K562 (cell line): ENCODE measurements at regions not wholly inside any gene's neighbourhood (a gene's known extent, or its start where the extent isn't known, plus 50 kb on each side); places are given as distances from the start of the nearest gene placed in this dataset.

Experiments
- ATAC-seq: fragments of 200-7000 bp; cut with Tn5 transposase; 3 replicates; pipeline ENCODE4 v1.9.1; 2020; ENCODE audit warnings: moderate library complexity
- BruUV-seq: library from RNA; stranded (reverse); fragments of 400-500 nt; replicated peaks from 2 replicates; lab custom pipeline; 2021; lab: Mats Ljungman, UMichigan
- CTCF ChIA-PET: fragments of 300-600 bp; formaldehyde crosslinking; extraction: SDS; loops from one replicate; lab custom pipeline; 2021; ENCODE audit warnings: low intra/inter-chr PET ratio; lab: Yijun Ruan, JAX
- POLR2A ChIA-PET: fragments of 300-600, 350-650 bp; sonication (Branson Sonifier 250); formaldehyde crosslinking; extraction: SDS; loops from one replicate; lab custom pipeline; 2021; ENCODE audit warnings: antibody characterized with exemption, inconsistent platforms; lab: Yijun Ruan, JAX
- DNase-seq, 4 experiments: peaks; one replicate each; pipeline versions ENCODE4 v3.0.0 to v3.0.0-alpha.2; 2011 to 2018; ENCODE audit warnings: low spot score in 3 of 4, mixed read lengths in 3 of 4; ENCODE audit errors: extremely low read depth in 1 of 4
- FAIRE-seq: peaks from 2 replicates; lab custom pipeline; 2011; peaks lifted over from hg19 to GRCh38; lab: Jason Lieb, UNC
- H2AFZ ChIP-seq: 2 replicates; pipeline ENCODE4 v1.6.0; 2011; ENCODE audit warnings: low read depth, low read length, control low read depth, inconsistent platforms
- H3K27ac ChIP-seq: fragments of 200-600 bp; 3 replicates; pipeline ENCODE4 v1.8.0; 2011; ENCODE audit warnings: low read depth, mild to moderate bottlenecking, control low read depth, inconsistent platforms, low read length, moderate library complexity, mixed read lengths; ENCODE audit errors: extremely low read depth
- H3K27me3 ChIP-seq, 2 experiments: fragments of 300-600 bp in 1 of 2; 2 replicates in 1 of 2; 3 replicates in 1 of 2; pipeline versions ENCODE4 v1.6.0 to v1.8.0; 2011; ENCODE audit warnings: inconsistent platforms in 2 of 2, low read length in 2 of 2, mild to moderate bottlenecking in 1 of 2, mixed read lengths in 1 of 2, moderate library complexity in 1 of 2; ENCODE audit not compliant: control insufficient read depth in 2 of 2, insufficient read depth in 2 of 2
- H3K36me3 ChIP-seq: fragments of 300-600 bp; 3 replicates; pipeline ENCODE4 v1.8.0; 2011; ENCODE audit warnings: mild to moderate bottlenecking, low read length, inconsistent platforms; ENCODE audit not compliant: control insufficient read depth, insufficient read depth
- H3K4me1 ChIP-seq, 2 experiments: fragments of 200-600 bp in 1 of 2; replicated peaks in 1 of 2; 2 replicates in 1 of 2; 3 replicates in 1 of 2; pipeline versions ENCODE4 v1.5.1 to v1.8.0; 2011; ENCODE audit warnings: inconsistent platforms in 2 of 2, low read length in 2 of 2, mild to moderate bottlenecking in 1 of 2, mixed read lengths in 1 of 2, moderate library complexity in 1 of 2; ENCODE audit not compliant: control insufficient read depth in 2 of 2, insufficient read depth in 2 of 2
- H3K4me2 ChIP-seq: 2 replicates; pipeline ENCODE4 v1.6.1; 2011; ENCODE audit warnings: low read length, control low read depth, inconsistent platforms, mixed read lengths; ENCODE audit not compliant: insufficient read depth
- H3K4me3 ChIP-seq: fragments of 200-600 bp; sonication (generic), shearing (Covaris generic); 2 replicates; pipeline ENCODE4 v1.5.1; 2016; ENCODE audit warnings: control low read depth, inconsistent platforms
- H3K79me2 ChIP-seq: fragments of 200-600 bp; 3 replicates; pipeline ENCODE4 v1.8.0; 2011; ENCODE audit warnings: low read length, inconsistent platforms; ENCODE audit not compliant: control insufficient read depth, insufficient read depth
- H3K9ac ChIP-seq, 2 experiments: 2 replicates each; pipeline versions ENCODE4 v1.6.0 to v1.6.1; 2011; ENCODE audit warnings: low read depth in 2 of 2, low read length in 2 of 2, control low read depth in 1 of 2, inconsistent platforms in 1 of 2, mild to moderate bottlenecking in 1 of 2, mixed read lengths in 1 of 2; ENCODE audit not compliant: insufficient read depth in 1 of 2
- H3K9me1 ChIP-seq: one replicate; pipeline ENCODE4 v1.6.0; 2011; ENCODE audit warnings: inconsistent platforms, mild to moderate bottlenecking, low read length, moderate library complexity; ENCODE audit not compliant: control insufficient read depth, insufficient read depth
- H3K9me3 ChIP-seq: replicated peaks from 2 replicates; pipeline ENCODE4 v1.5.1; 2011; ENCODE audit warnings: low read depth, low read length, inconsistent platforms; ENCODE audit not compliant: control insufficient read depth, insufficient read depth
- H4K20me1 ChIP-seq: replicated peaks from 2 replicates; pipeline ENCODE4 v1.6.1; 2011; ENCODE audit warnings: low read length, inconsistent platforms, mixed read lengths; ENCODE audit not compliant: control insufficient read depth, insufficient read depth
- CC2D1A ChIP-seq: fragments of 450-650 bp; IDR thresholded peaks from 2 replicates; pipeline ENCODE4 v1.6.1; 2017; ENCODE audit warnings: mild to moderate bottlenecking
- CCAR2 ChIP-seq: fragments of 200-400 bp; formaldehyde crosslinking; IDR thresholded peaks from 2 replicates; pipeline ENCODE4 v1.6.1; 2017; ENCODE audit warnings: mild to moderate bottlenecking, low read depth, low read length
- FOXP1 ChIP-seq: sonication (generic); formaldehyde crosslinking; IDR thresholded peaks from 2 replicates; pipeline ENCODE4 v1.8.0; 2022; ENCODE audit warnings: mild to moderate bottlenecking, missing genetic modification reagents
- NFXL1 ChIP-seq: fragments of 450-650 bp; formaldehyde crosslinking; IDR thresholded peaks from 2 replicates; pipeline ENCODE4 v1.4.0; 2021; ENCODE audit warnings: mild to moderate bottlenecking
- RNF219 ChIP-seq: fragments of 250-450 bp; sonication (Bioruptor Pico); IDR thresholded peaks from 2 replicates; pipeline ENCODE4 v1.5.0; 2022; ENCODE audit warnings: mild to moderate bottlenecking
- ZNF134 ChIP-seq: fragments of 250-450 bp; sonication (Bioruptor Pico); conservative IDR thresholded peaks from 2 replicates; pipeline ENCODE4 v1.4.0; 2020
- ZNF239 ChIP-seq: fragments of 250-450 bp; sonication (Bioruptor Pico); IDR thresholded peaks from 2 replicates; pipeline ENCODE4 v1.4.0; 2020; ENCODE audit warnings: mild to moderate bottlenecking
- WGBS: fragments of 100-300 bp; shearing (Covaris generic); methylation state at CpG from one replicate; pipeline ENCODE4 v1.1.6; 2016; ENCODE audit warnings: low coverage, mixed read lengths; ENCODE audit not compliant: insufficient coverage; ENCODE audit errors: missing lambda C conversion rate; 5-methylcytosine and 5-hydroxymethylcytosine counted together
- in situ Hi-C: fragments of 300-500 bp; cut with MboI; formaldehyde crosslinking; loops from 4 replicates; pipeline ENCODE4 v1.15.0; 2018; ENCODE audit warnings: inconsistent platforms, mixed read lengths
- intact Hi-C: fragments of 100-400 bp; cut with micrococcal nuclease; formaldehyde crosslinking; loops from 2 replicates; pipeline ENCODE4 v1.14.2; 2022
- TF ChIP-seq, protein P1 (sequence below): sonication (generic); formaldehyde crosslinking; IDR thresholded peaks from 2 replicates; pipeline ENCODE4 v1.8.1; 2023; ENCODE audit warnings: mild to moderate bottlenecking, missing genetic modification reagents

- TF ChIP-seq CC2D1A (no peak), ZNF134 (CRISPR knock-in tag) (no peak), CCAR2 (no peak)
- TF ChIP-seq, protein P1, sequence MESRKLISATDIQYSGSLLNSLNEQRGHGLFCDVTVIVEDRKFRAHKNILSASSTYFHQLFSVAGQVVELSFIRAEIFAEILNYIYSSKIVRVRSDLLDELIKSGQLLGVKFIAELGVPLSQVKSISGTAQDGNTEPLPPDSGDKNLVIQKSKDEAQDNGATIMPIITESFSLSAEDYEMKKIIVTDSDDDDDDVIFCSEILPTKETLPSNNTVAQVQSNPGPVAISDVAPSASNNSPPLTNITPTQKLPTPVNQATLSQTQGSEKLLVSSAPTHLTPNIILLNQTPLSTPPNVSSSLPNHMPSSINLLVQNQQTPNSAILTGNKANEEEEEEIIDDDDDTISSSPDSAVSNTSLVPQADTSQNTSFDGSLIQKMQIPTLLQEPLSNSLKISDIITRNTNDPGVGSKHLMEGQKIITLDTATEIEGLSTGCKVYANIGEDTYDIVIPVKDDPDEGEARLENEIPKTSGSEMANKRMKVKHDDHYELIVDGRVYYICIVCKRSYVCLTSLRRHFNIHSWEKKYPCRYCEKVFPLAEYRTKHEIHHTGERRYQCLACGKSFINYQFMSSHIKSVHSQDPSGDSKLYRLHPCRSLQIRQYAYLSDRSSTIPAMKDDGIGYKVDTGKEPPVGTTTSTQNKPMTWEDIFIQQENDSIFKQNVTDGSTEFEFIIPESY = no peak
- TF ChIP-seq, all 486 proteins: peak for 0
These were observed 312.5 kb upstream of the ANO3 start (continued) for GRCh38 chr11:26019386-26019785.

GRCh38 chr11:26021017-26021416 lies 310.9 kb upstream of the ANO3 start:
- ATAC-seq = no peak
- in situ Hi-C loops = no loop called here
- no peak for TF ChIP-seq ZNF239
- TF ChIP-seq NFXL1 (CRISPR knock-in tag) = no peak
- TF ChIP-seq RNF219 (CRISPR knock-in tag) = no peak
- no peak for TF ChIP-seq FOXP1 (CRISPR knock-in tag)

More at GRCh38 chr11:26021017-26021416, 310.9 kb upstream of the ANO3 start:
- Histone ChIP-seq H3K27me3 (no peaks in the 10 kb centered on the region), H3K4me1 (no peaks in the 10 kb centered on the region), H3K9ac (no peak overlapping the region), H3K79me2 (no peaks in the 10 kb centered on the region), H3K27ac (no peak overlapping the region), H2AFZ (no peak overlapping the region), H3K9me1 (no peaks in the 10 kb centered on the region), H3K9me3 (no peaks in the 10 kb centered on the region), H3K4me2 (no peak overlapping the region), H3K36me3 (no peaks in the 10 kb centered on the region), H3K4me3 (no peak overlapping the region), H4K20me1 (no peaks in the 10 kb centered on the region)
- WGBS = 0% methylated on average over 1 of the region's 1 CpG
- ChIA-PET CTCF (no interaction called here), POLR2A (no interaction called here)
- intact Hi-C loops = no loop called here
- FAIRE-seq (no peak), DNase-seq (no peak)
- BruUV-seq = no TSS peak
